ENCODE measurements at regions not wholly inside any gene's neighbourhood (a gene's known extent, or its start where the extent isn't known, plus 50 kb on each side); places are given as distances from the start of the nearest gene placed in this dataset.

- no peak overlapping the region for H3K27ac ChIP-seq (ENCODE audit: extremely low read depth, low read depth, low read length)
- H3K36me3 ChIP-seq (ENCODE audit: control insufficient read depth in 2 of 2, insufficient read depth in 1 of 2, low read length in 2 of 2), result no peaks in the 10 kb centered on the region
- TF ChIP-seq ZBTB21 (tag by site-specific recombination; IDR thresholded peaks at IDR 0.05) (no peak), ZBTB48 (tag by site-specific recombination; IDR thresholded peaks at IDR 0.05) (no peak), ZNF76 (tag by site-specific recombination; IDR thresholded peaks at IDR 0.05; ENCODE audit: borderline replicate concordance, low read depth) (no peak), SCRT2 (tag by site-specific recombination; IDR thresholded peaks at IDR 0.05) (no peak), ZEB2 (tag by site-specific recombination; IDR thresholded peaks at IDR 0.05) (no peak), ZNF335 (tag by site-specific recombination; conservative IDR thresholded peaks at IDR 0.05) (no peak), ZNF530 (tag by site-specific recombination; IDR thresholded peaks at IDR 0.05; ENCODE audit: low read depth) (no peak), ZNF488 (tag by site-specific recombination; IDR thresholded peaks at IDR 0.05) (no peak), MYNN (tag by site-specific recombination; IDR thresholded peaks at IDR 0.05; ENCODE audit: borderline replicate concordance) (no peak), ZNF16 (tag by site-specific recombination; IDR thresholded peaks at IDR 0.05; ENCODE audit: low read depth) (no peak), SALL2 (tag by site-specific recombination; IDR thresholded peaks at IDR 0.05; ENCODE audit: borderline replicate concordance) (no peak), ZNF692 (tag by site-specific recombination; IDR thresholded peaks at IDR 0.05) (no peak), SCRT1 (tag by site-specific recombination; IDR thresholded peaks at IDR 0.05; ENCODE audit: borderline replicate concordance) (no peak), ZNF596 (tag by site-specific recombination; IDR thresholded peaks at IDR 0.05) (no peak)
- peaks cover 2% of the 10 kb centered on the region; the same call in 1 of the 2 replicates for H3K9me3 ChIP-seq (ENCODE audit: control insufficient read depth, insufficient read depth, low read depth, low read length)
- H3K4me1 ChIP-seq (ENCODE audit: control insufficient read depth, insufficient read depth, low read length), result no peaks in the 10 kb centered on the region
- POLR2A ChIA-PET, result no interaction called here
- CTCF ChIA-PET, result interaction anchor here (0.6 to 2.6 kb wide), 2 partner anchors 9 to 12 kb away, joined by 3 to 11 read pairs; no protein-coding TSS in a partner anchor
- no peak overlapping the region for H3K4me3 ChIP-seq (ENCODE audit: low read depth, low read length)
Measured at GRCh38 chr18:8519102-8519501, 90.1 kb upstream of the RAB12 start.

- no peaks in the 10 kb centered on the region for H3K4me1 ChIP-seq (ENCODE audit: control insufficient read depth, insufficient read depth, low read length)
- CTCF ChIA-PET, result no interaction called here
- H3K4me3 ChIP-seq (ENCODE audit: low read depth, low read length), result no peak overlapping the region
- no peaks in the 10 kb centered on the region for H3K36me3 ChIP-seq (ENCODE audit: control insufficient read depth in 2 of 2, insufficient read depth in 1 of 2, low read length in 2 of 2)
- no peak overlapping the region for H3K27ac ChIP-seq (ENCODE audit: extremely low read depth, low read depth, low read length)
- POLR2A ChIA-PET, result no interaction called here
- TF ChIP-seq ZNF292 (tag by site-specific recombination; IDR thresholded peaks at IDR 0.05; ENCODE audit: borderline replicate concordance, low read depth) (no peak), ZSCAN16 (tag by site-specific recombination; IDR thresholded peaks at IDR 0.05) (no peak), ZBTB44 (tag by site-specific recombination; IDR thresholded peaks at IDR 0.05) (no peak), GLIS2 (tag by site-specific recombination; IDR thresholded peaks at IDR 0.05) (no peak), YY2 (tag by site-specific recombination; IDR thresholded peaks at IDR 0.05) (no peak), ZBTB17 (tag by site-specific recombination; IDR thresholded peaks at IDR 0.05) (no peak), KLF16 (tag by site-specific recombination; IDR thresholded peaks at IDR 0.05) (no peak), ZNF645 (tag by site-specific recombination; IDR thresholded peaks at IDR 0.05) (no peak), PRDM10 (tag by site-specific recombination; IDR thresholded peaks at IDR 0.05) (no peak), ZNF157 (tag by site-specific recombination; IDR thresholded peaks at IDR 0.05) (no peak), ZNF664 (tag by site-specific recombination; IDR thresholded peaks at IDR 0.05) (no peak), HOXD13 (CRISPR knock-in tag; IDR thresholded peaks at IDR 0.05; ENCODE audit: borderline replicate concordance) (no peak), ZNF416 (tag by site-specific recombination; IDR thresholded peaks at IDR 0.05) (no peak), ZNF354C (tag by site-specific recombination; IDR thresholded peaks at IDR 0.05; ENCODE audit: borderline replicate concordance, low read depth) (no peak)
- H3K9me3 ChIP-seq (ENCODE audit: control insufficient read depth, insufficient read depth, low read depth, low read length), result peaks cover 2% of the 10 kb centered on the region; the same call in 1 of the 2 replicates
Measured at GRCh38 chr18:8520266-8520665, 89.0 kb upstream of the RAB12 start.
